HL-60 (cell line): ENCODE measurements at regions not wholly inside any gene's neighbourhood (a gene's known extent, or its start where the extent isn't known, plus 50 kb on each side); places are given as distances from the start of the nearest gene placed in this dataset.

Experiments
- CTCF ChIP-seq: IDR thresholded peaks from one replicate; pipeline ENCODE4 v1.5.1; 2011; ENCODE audit warnings: low read length, control low read depth, inconsistent platforms; ENCODE audit not compliant: insufficient read depth
- GABPA ChIP-seq: IDR thresholded peaks from 2 replicates; pipeline ENCODE4 v1.6.1; 2012; ENCODE audit warnings: low read depth
- POLR2AphosphoS5 ChIP-seq: IDR thresholded peaks from 2 replicates; pipeline ENCODE4 v1.6.1; 2012; ENCODE audit warnings: low read depth
- REST ChIP-seq: IDR thresholded peaks from 2 replicates; pipeline ENCODE4 v1.6.1; 2012; ENCODE audit warnings: low read depth; ENCODE audit not compliant: insufficient replicate concordance
- SPI1 ChIP-seq: IDR thresholded peaks from 2 replicates; pipeline ENCODE4 v1.6.1; 2012; ENCODE audit warnings: low read depth, mild to moderate bottlenecking, borderline replicate concordance

GRCh38 chr12:59088673-59089072 lies 168.4 kb upstream of the LRIG3 start:
- TF ChIP-seq CTCF (no peak), POLR2AphosphoS5 (no peak), REST (no peak), GABPA (no peak), SPI1 (no peak)
